IPS-11a (cell line): ENCODE measurements at regions not wholly inside any gene's neighbourhood (a gene's known extent, or its start where the extent isn't known, plus 50 kb on each side); places are given as distances from the start of the nearest gene placed in this dataset.

Experiments
- H3K4me3 ChIP-seq: one replicate; pipeline ENCODE4 v1.5.1; 2013; ENCODE audit warnings: low read depth, low read length, control low read depth

DNA sequence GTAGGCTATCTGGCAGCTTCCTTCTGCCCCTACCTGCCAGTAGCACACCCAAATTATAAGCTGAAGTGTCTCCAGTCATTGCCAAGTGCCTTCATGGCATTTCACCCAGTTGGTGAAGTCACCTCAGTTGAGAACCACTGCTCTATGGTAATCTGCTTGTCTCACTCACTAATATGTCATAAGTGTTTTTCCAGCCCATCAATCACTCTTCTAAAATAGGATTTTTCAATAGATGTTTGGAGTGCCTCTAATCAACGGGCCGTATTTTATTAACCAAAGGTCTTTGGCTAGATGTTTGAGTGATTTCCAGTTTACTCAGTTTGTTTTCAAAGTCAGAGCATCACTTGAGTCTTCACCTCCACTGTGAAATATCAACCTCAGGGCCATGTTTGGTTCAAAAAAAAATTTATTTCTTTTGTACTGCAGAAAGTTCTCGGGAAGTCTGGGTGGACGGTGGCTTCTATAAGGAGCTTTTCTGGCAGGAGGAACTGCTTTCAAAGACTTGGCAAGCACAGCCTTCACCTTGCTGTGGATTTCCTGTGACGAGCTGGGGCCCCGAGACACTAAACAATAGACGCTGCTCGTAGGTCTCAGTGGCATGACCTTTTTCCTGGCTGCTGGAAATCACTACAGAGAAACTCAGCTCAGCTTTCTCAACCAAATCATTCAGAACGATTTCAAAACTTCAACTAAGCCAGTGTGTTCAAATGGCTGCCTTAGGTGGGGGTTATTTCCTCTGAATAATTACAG, 95.2 kb upstream of the FOXF1 start:
- H3K4me3 ChIP-seq: no peak overlapping the region

DNA sequence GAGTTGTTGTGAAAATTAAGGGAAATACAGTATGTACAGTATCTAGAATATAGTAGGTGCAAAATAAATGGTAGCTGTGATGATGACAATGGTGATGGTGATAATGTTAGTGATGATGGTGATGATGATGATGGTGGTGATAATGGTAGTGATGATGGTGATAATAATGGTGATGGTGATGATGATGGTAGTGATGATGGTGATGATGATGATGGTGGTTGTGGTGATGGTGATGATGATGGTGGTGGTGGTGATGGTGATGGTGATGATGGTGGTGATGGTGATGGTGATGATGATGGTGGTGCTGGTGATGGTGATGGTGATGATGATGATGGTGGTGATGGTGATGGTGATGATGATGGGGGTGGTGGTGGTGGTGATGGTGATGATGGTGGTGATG, 91.3 kb upstream of the FOXF1 start:
- no peak overlapping the region for H3K4me3 ChIP-seq

DNA sequence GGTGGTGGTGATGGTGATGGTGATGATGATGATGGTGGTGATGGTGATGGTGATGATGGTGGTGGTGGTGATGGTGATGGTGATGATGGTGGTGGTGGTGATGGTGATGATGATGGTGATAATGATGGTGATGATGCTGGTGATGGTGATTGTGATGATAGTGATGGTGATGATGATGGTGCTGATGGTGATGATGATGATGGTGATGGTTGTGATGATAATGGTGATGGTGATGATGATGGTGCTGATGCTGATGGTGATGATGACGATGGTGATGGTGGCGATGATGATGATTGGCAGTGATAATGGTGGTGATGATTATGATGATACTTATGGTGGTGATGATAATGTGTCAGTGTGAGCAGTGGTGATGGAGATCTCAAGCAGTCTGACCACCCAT, 90.8 kb upstream of the FOXF1 start:
- H3K4me3 ChIP-seq: no peak overlapping the region

DNA sequence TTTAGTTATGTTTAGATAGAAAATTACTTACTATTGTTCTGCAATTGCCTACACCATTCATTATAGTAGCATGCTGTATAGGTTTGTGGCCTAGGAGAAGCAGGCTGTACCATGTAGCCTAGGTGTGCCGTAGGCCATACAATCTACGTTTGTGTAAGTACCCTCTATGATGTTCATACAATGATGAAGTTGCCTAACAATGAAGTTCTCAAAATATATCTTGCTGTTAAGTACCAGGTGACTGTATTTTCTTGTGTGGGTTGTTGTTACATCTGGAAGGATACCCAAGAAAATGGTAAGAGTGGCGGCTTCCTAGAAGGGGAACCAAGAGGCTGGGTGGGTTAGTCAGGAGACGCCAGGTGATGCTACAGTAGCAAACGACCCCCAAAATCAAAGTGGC, 88.3 kb upstream of the FOXF1 start:
- no peak overlapping the region for H3K4me3 ChIP-seq

DNA sequence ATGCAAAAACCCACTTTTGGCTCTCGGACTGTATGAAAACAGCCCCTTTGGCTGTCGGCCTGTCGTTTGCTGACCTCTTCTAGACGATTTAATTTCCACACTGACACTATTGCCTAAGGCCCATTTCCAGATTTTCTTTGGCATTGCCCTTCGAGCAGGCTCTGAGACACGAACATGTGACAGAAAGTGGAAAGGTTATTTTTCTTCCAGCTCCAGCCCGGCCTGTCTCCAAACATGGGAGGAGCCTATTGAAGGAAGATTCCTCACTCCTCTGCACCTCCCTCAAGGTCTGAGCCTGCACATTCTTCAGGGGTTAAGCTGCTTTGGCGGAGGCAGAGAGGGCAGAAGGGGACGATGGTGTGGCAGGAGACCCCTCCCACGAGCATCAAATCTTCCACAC, 85.9 kb upstream of the FOXF1 start:
- H3K4me3 ChIP-seq: no peak overlapping the region

DNA sequence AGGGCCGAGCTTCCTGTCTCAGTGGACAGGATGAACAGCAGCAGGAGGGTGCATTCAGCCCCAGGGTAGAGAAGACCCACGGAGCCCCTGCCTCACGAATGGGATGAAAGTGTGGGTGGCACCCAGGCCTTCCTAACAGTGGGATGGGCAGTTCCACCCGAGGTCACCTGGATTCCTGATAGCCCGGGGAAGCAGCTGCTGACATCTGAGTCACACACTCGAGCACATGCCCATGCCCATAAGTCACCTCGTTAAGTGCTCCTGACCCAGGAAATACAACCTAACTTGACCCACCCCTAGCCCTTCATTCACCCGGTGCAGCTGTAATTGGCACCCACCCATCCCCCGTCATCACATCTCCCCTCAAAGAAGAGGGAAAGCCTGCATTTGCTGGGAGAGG, 85.3 kb upstream of the FOXF1 start:
- H3K4me3 ChIP-seq: no peak overlapping the region

DNA sequence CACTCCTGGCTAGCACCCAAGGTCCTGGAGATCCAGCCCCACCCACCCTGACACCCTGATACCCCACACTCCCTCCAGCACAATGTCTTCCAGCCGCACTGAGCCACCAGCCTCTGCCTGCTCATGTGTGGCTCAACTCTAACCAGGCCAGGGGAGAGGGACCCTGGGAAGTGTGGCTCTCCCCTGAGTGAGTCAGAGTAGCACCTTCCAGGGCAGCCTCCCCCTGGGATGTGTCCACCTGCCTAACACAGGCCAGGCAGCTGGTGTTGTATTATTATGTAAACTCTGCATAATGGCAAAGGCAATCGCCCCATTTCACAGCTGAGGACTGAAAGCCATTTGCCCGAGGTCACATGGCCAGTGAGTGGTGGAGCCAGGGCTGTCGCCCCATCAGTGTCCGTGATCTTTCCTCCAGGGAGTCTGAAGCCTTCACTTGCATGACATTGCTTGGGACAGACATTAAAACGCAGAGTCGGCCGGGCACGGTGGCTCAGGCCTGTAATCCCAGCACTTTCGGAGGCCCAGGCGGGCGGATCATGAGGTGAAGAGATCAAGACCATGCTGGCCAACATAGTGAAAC, 84.2 kb upstream of the FOXF1 start:
- H3K4me3 ChIP-seq: no peak overlapping the region

DNA sequence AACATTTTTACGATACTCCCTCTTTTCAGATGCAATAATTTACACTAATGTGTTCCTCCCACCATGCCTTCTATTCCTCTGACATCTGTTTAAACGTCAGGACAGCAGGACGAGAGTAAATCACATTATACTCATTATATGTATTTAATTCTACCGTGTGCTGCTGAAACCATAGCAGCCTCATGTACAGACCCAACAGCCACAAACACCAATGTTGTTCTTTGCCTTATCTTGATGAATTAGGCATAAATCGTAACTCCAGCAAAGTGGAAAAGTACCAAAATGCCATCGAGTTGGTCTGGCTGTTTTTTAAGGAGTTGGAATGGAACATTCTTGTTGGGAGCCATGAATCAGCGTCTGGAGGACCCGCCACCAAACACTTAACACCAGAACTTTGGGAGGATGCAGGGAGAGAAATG, 82.9 kb upstream of the FOXF1 start:
- no peak overlapping the region for H3K4me3 ChIP-seq

DNA sequence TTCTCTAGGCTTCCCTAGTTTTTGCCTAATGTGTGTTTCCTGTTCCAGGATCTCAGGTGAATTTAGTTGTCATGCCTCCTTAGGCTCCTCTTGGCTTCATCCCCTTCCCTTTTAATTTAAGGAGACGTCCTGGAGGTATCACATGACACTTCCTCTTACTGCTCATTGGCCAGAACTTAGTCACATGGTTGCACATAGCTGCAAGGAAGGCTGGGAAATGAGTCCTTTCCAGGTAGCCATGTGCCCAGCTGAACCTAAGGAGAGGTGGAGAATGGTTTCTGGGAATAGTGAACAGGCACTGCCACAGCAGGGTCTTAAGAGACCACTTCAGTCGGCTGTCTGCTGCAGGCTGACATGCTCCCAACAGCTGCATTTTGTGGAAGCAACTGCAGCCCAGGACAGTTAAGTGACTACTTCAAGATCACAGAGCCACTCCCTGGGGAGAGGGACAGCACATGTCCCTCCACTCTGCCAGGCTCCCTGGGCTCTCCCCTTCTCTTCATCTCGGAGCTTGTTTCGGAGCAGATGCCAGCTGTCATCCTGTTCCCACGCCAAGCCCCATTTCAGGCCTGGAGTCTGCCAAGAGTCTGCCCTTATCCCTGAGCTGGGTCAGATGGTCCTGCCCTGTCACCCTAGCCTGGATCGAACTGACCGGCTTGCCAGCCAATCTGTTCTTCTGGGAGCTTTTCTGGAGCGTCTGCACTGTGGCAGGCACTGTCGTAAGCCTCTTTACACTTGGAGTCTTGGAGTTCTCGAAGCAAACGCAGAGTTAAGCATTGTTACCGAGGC, 81.4 kb upstream of the FOXF1 start:
- H3K4me3 ChIP-seq: no peak overlapping the region

DNA sequence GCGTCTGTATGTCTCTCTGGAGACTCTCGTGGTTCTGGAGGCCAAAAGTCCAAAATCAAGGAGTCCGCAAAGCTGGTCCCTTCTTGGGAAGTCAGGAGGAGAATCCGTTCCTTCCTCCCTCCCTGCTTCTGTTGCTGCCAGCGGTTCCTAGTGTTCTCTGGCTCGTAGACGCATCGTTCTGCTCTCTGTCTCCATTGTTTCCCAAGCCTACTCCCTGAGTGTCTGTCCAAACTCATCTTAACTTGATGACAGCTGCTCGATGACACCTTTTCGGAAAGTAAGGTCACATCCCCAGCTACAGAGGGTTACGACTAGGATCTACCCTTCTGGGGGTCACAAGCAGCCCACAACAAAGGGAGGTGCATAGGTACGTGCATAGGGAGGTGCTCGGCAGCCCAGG, 80.7 kb upstream of the FOXF1 start:
- no peak overlapping the region for H3K4me3 ChIP-seq

DNA sequence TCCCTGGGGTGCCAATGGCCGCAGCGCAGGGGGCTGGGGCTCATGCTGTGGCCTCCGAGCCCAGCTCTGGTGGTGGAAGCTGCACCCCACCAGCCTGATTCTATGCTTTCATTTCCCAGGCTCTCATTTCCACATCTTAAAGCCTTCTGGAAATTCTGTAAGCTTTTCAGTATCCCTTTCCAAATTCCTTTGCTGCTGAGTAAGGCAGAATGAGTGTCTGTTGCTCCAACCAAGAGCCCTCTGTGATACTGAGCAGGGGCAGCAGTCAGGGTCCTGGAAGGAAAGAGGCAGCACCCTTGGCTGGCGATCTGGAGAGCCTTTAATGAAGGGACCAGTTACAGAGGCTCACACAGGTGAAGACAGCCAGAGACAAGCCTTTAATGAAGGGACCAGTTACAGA, 79.5 kb upstream of the FOXF1 start:
- no peak overlapping the region for H3K4me3 ChIP-seq

DNA sequence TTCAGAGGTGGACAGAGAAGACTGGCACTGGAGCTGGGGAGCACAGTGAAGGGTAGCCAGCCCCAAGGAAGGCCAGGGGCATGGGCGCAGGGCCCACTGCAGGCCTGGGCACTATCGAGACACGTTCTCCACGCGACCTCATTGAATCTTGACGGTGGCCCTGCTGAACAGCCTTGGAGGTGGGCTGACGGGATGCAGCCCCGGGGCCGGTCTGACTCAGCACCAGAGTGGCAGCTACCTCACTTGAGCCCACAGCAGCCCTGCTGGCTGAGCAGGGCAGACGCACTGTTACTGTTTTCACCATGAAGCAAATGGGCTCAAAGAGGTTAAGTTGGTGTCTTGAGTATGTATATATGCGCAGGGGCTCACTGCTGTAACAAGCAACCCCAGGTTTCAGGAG, 78.8 kb upstream of the FOXF1 start:
- H3K4me3 ChIP-seq: no peak overlapping the region

DNA sequence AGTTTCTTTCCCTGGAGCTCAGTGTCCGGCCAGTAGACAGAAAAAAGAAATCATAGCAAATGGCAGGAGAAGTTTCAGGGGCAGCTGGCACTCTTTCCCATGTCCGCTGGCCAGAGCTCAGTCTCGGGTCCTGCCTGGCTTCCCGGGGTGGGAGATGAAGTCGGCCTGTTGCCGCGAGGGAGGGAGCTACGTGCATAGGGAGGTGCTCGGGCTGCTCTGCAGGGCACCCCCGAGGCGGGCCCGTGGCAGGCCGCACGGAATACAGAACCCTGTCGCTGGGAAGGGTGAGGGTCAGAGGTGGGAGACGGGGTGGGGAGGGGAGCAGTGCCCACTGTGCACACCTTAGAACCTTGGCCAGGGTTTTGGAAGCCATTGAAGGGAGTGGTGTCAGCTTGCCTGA, 78.3 kb upstream of the FOXF1 start:
- H3K4me3 ChIP-seq: no peak overlapping the region

DNA sequence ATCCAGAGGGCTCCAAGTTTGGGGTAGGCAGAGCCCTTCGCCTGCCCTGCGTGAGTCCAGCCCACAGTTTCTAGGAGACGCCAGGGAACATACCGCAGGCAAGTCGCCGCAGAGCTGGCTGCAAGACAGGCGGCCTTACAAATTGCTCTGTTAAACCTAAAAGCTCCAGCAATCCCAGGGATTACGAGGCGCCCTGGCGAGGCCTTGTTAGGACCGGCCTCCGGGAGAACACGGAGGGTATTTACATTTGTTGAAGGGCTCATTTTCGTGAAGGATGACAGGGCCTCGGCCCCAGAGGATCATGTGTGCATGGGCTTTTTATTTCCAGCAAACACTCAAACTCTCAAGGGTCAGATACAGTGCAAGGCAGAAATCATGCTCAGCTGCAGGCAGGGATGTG, 77.6 kb upstream of the FOXF1 start:
- no peak overlapping the region for H3K4me3 ChIP-seq

DNA sequence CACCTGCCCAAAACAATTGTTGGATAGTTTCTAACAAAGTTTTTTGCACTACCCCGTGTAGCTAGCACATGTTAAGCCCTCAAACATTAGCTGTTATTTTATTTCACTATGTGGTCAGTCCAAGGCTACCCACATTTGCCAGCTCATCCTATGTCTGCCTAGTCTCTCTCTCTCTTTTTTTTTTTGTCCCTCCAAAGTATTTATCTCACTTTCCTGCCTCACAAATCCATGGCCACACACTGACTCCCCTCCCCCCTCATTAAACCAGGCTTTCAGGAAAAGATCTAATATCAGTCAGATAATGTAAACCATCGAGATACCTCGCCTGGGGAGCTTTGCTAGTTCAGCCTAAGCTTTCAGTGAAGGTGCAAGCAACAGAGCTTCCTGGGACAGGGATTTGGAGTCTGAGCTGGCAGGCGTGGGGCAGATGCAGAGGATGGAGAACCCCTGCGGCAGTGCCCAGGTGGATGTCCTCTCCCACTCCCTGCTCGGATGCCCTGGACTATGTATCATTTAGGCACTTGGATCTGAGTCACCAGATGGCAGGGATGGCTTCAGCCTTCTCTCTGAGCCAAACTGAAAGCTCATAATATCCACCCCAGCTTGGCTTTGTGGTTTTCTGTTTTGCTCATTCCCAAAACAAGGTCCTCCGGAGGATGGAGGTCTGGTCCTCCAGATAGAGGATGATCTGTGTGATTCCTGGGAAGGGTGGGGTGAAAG, 73.7 kb upstream of the FOXF1 start:
- H3K4me3 ChIP-seq: no peak overlapping the region

DNA sequence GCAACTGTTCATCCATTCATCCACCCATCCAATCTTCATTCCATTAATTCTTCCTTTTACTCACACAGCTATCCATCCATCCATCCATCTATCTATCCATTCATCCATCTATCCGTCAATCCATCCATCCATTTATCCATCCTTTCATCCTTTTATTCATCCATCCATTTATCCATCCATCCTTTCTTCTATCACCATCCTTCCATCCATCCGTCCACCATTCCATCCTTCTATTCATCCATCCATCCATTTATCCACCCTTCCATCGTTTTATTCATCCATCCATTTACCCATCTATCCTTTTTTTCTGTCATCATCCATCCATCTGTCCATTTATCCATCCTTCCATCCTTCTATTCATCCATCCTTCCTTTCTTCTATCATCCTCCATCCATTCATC, 73.0 kb upstream of the FOXF1 start:
- H3K4me3 ChIP-seq: no peak overlapping the region

DNA sequence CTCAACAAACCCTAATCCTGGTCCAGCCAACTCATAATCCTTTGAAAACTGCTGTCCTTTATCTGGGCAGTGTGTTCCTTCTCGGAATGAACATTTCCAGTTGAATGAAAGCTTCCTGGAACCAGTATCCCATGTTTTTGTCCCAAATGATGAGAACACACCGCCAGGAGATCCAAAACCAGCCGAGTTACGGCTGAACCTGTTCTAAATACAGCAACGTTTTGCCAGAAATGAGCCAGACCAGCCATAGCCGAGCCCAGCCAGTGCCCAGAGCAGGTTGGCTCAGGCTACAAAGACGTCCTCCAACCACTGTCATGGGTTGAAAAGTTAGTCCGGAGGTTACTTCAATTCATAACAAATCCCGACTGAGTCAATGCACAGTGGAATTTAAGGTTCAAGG, 67.6 kb upstream of the FOXF1 start:
- no peak overlapping the region for H3K4me3 ChIP-seq

DNA sequence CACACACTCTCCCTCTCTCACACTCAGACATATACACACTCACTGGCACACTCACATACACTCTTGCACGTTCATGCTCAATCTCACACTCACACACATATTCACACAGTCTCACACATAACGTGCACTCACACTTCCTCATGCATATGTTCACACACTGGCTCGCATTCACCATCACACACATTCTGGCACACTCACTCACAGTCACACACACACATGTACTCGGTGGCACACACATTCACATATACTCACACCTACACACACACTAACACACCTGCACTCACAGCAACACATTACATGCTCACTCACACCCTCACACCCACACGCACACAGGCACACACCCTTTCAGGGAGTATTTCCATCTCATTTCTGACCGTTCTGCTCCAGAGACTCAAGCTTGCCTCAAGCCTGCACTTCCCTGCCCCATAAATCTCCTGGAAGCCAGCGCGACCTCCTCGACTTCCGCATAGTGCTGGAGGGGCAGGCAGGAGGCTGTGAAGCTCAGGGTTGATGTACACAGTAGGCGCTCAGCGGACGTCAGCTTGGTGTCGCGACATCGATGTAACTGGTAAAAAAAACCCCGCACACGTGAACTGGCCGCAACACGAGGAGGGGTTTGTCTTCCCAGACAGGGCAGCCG, 66.7 kb upstream of the FOXF1 start:
- no peak overlapping the region for H3K4me3 ChIP-seq

DNA sequence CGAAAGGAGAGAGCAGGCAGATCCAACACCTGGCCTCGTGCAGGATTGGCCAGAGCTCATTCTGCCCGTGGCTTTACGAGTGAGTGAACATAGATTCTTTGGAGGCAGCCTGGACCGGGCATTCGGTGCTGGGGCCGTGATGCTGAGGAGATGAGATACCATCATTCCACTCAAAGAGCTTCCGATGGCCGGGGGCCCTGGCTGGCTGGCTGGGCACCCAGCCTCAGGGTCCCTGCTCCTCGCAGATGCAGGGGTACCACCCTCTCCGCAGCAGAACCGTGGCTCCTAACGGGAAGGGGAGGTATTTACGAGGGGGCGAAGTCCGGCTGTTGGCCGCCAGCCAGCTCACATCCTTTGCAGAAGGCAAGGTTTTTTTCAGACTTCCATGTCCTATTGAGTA, 66.1 kb upstream of the FOXF1 start:
- no peak overlapping the region for H3K4me3 ChIP-seq

DNA sequence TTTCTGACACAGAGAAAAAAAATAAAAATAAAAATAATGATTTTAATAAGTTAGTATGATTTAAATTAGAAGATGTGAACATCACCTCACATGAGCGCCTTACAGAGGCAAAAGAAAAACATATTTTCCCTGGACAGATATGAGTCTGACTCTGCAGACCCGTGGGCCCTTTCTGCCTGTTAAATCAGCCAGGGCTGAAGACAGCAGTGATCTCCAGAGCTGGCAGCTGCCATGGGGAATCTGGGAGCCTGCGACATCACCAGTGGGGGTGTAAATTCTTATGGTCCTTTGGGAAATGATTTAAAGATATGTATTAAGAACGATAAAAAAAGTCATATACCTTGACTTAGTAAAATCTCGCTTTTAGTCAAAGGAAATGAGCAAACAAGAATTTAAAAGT, 65.7 kb upstream of the FOXF1 start:
- no peak overlapping the region for H3K4me3 ChIP-seq

DNA sequence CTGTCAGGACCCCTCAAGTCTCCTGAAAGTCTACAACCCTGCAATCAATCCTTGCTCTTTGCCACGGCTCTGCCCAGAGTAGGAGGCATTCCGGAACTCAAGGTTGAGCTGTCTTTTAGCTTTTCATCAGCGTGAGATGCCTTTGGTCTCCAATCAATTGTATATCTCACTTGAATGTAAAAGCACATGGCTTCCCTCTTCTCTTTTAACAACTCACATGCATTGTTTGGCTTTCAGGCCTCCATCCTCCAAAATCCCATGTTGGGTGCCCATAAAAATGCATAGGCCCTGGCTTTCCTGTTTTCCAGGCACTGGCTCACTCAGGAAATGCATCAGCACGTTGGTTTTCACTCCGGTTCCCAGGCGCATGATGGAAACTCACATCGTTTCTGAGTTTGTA, 64.0 kb upstream of the FOXF1 start:
- H3K4me3 ChIP-seq: no peak overlapping the region
